ENCODE measurements at regions not wholly inside any gene's neighbourhood (a gene's known extent, or its start where the extent isn't known, plus 50 kb on each side); places are given as distances from the start of the nearest gene placed in this dataset.

DNA sequence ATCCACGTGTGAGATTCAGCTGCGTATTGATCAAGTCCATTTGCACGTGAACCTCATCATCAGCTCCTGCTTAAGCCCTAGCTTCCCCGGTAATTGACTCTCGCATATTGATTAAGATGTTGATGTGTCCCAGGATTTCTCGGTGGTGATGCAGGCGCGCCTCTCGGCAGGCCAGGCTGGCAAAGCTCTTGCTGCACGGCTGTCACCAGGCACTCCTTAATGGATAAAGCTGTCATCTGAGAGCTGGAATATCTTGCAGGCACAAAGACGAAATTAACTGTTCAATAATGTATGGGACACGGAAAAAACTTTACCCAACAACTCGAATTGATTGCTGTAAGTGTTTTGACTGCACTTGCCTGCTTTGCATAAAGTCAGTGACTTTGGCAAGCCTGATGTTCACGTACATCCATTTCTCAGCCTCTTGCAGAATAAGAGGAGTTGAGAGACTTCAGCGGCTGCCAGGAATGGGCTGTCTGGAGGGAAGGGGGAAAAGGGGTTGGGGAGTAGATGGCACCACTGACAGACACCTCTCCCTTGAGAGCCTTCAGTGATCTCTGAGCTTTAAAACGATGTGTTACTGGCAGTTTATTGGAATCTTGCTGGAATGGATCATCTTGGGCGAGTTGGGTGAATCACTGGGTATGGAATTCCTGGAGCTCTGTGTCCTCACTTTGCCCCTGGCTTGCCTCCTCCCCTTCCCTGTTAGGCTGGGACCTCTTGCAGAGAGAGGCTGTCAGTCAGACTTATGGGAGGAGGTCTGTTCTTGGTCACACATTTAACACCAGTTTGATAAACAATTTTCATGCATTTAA, 650.3 kb downstream of the CCDC171 start:
- H3K27ac ChIP-seq (ENCODE audit: low read depth in 2 of 2, low read length in 1 of 2), result no peak overlapping the region
- WGBS, 2 donors, result 78 to 79% methylated on average over 17 of the region's 17 CpGs
- H3K9me3 ChIP-seq (ENCODE audit: control insufficient read depth in 2 of 2, insufficient read depth in 1 of 2, low read depth in 1 of 2, low read length in 1 of 2), result no peaks in the 10 kb centered on the region
- H3K4me1 ChIP-seq (ENCODE audit: control insufficient read depth in 2 of 2, insufficient read depth in 2 of 2, low read length in 1 of 2), result no peaks in the 10 kb centered on the region
- no peaks in the 10 kb centered on the region for H3K27me3 ChIP-seq (ENCODE audit: control insufficient read depth in 1 of 2, insufficient read depth in 2 of 2, low read length in 2 of 2)
- H3K4me3 ChIP-seq (ENCODE audit: low read depth in 1 of 2, low read length in 2 of 2), result no peak overlapping the region
- no peaks in the 10 kb centered on the region for H3K36me3 ChIP-seq (ENCODE audit: control insufficient read depth in 2 of 2, insufficient read depth in 2 of 2, low read length in 1 of 2)

DNA sequence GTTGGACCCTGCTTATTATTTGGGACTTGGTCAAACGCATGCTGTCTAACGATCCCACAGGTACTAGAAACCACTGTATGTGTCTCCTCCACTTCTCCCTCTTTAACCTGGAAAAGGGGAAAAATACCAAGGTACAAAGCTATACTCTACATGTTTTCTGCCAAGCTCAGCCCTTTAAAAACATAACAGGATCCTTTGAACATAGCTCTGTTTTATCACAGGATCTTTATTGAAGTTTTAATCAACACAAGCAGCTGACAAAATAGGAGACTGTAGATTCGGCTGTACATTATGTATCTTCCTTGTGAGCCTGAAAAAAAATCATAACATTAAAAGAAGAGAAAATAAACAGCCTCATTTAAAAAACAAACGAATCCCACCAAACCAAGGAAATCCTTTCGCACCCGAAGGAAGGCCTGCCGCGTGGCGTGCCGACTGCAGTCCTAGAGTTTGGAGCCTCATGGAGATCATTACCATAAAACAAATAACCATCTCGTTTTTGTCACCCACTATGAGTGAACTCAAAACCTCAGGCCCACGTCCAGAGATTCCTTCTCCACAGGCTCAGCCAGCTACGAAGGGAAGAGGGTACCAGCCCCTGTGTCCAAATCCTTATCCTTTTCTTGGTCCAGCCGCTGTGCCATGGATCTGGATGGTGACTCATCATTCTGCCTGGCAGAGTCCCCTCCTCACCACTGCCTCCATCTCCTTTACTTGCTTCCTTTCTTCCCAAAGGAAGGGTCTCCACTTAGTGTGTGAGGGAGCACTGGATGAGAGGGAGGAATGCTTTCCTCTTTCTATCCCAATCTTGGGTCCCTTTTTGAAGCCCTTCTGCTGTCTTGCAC, 651.1 kb downstream of the CCDC171 start:
- no peaks in the 10 kb centered on the region for H3K9me3 ChIP-seq (ENCODE audit: control insufficient read depth in 2 of 2, insufficient read depth in 1 of 2, low read depth in 1 of 2, low read length in 1 of 2)
- no peaks in the 10 kb centered on the region for H3K27me3 ChIP-seq (ENCODE audit: control insufficient read depth in 1 of 2, insufficient read depth in 2 of 2, low read length in 2 of 2)
- H3K36me3 ChIP-seq (ENCODE audit: control insufficient read depth in 2 of 2, insufficient read depth in 2 of 2, low read length in 1 of 2), result no peaks in the 10 kb centered on the region
- H3K4me3 ChIP-seq (ENCODE audit: low read depth in 1 of 2, low read length in 2 of 2), result no peak overlapping the region
- WGBS, 2 donors, result 86 to 88% methylated on average over 14 of the region's 14 CpGs
- no peaks in the 10 kb centered on the region for H3K4me1 ChIP-seq (ENCODE audit: control insufficient read depth in 2 of 2, insufficient read depth in 2 of 2, low read length in 1 of 2)
- no peak overlapping the region for H3K27ac ChIP-seq (ENCODE audit: low read depth in 2 of 2, low read length in 1 of 2)

GRCh38 chr9:16205455-16205854, 652.6 kb downstream of the CCDC171 start:
- Histone ChIP-seq H3K4me1 (ENCODE audit: control insufficient read depth in 2 of 2, insufficient read depth in 2 of 2, low read length in 1 of 2) (no peaks in the 10 kb centered on the region), H3K36me3 (ENCODE audit: control insufficient read depth in 2 of 2, insufficient read depth in 2 of 2, low read length in 1 of 2) (no peaks in the 10 kb centered on the region), H3K4me3 (ENCODE audit: low read depth in 1 of 2, low read length in 2 of 2) (no peak overlapping the region), H3K27ac (ENCODE audit: low read depth in 2 of 2, low read length in 1 of 2) (no peak overlapping the region), H3K9me3 (ENCODE audit: control insufficient read depth in 2 of 2, insufficient read depth in 1 of 2, low read depth in 1 of 2, low read length in 1 of 2) (no peaks in the 10 kb centered on the region), H3K27me3 (ENCODE audit: control insufficient read depth in 1 of 2, insufficient read depth in 2 of 2, low read length in 2 of 2) (no peaks in the 10 kb centered on the region)
- 78 to 83% methylated on average over 2 of the region's 2 CpGs for WGBS, 2 donors

GRCh38 chr9:16206518-16206917, 653.7 kb downstream of the CCDC171 start:
- Histone ChIP-seq H3K4me3 (ENCODE audit: low read depth in 1 of 2, low read length in 2 of 2) (no peak overlapping the region), H3K36me3 (ENCODE audit: control insufficient read depth in 2 of 2, insufficient read depth in 2 of 2, low read length in 1 of 2) (no peaks in the 10 kb centered on the region), H3K27ac (ENCODE audit: low read depth in 2 of 2, low read length in 1 of 2) (no peak overlapping the region), H3K9me3 (ENCODE audit: control insufficient read depth in 2 of 2, insufficient read depth in 1 of 2, low read depth in 1 of 2, low read length in 1 of 2) (no peaks in the 10 kb centered on the region), H3K4me1 (ENCODE audit: control insufficient read depth in 2 of 2, insufficient read depth in 2 of 2, low read length in 1 of 2) (no peaks in the 10 kb centered on the region), H3K27me3 (ENCODE audit: control insufficient read depth in 1 of 2, insufficient read depth in 2 of 2, low read length in 2 of 2) (no peaks in the 10 kb centered on the region)
- WGBS, 2 donors, result 89 to 91% methylated on average over 3 of the region's 3 CpGs

GRCh38 chr9:16207161-16207560, 654.3 kb downstream of the CCDC171 start:
- H3K4me1 ChIP-seq (ENCODE audit: control insufficient read depth in 2 of 2, insufficient read depth in 2 of 2, low read length in 1 of 2), result no peaks in the 10 kb centered on the region
- no peaks in the 10 kb centered on the region for H3K9me3 ChIP-seq (ENCODE audit: control insufficient read depth in 2 of 2, insufficient read depth in 1 of 2, low read depth in 1 of 2, low read length in 1 of 2)
- 29 to 39% methylated on average over 9 of the region's 9 CpGs for WGBS, 2 donors
- no peaks in the 10 kb centered on the region for H3K27me3 ChIP-seq (ENCODE audit: control insufficient read depth in 1 of 2, insufficient read depth in 2 of 2, low read length in 2 of 2)
- no peak overlapping the region for H3K27ac ChIP-seq (ENCODE audit: low read depth in 2 of 2, low read length in 1 of 2)
- H3K36me3 ChIP-seq (ENCODE audit: control insufficient read depth in 2 of 2, insufficient read depth in 2 of 2, low read length in 1 of 2), result no peaks in the 10 kb centered on the region
- H3K4me3 ChIP-seq (ENCODE audit: low read depth in 1 of 2, low read length in 2 of 2), result no peak overlapping the region

- WGBS, 2 donors, result 76 to 90% methylated on average over 1 of the region's 1 CpG
- Histone ChIP-seq H3K36me3 (ENCODE audit: control insufficient read depth in 2 of 2, insufficient read depth in 2 of 2, low read length in 1 of 2) (no peaks in the 10 kb centered on the region), H3K27me3 (ENCODE audit: control insufficient read depth in 1 of 2, insufficient read depth in 2 of 2, low read length in 2 of 2) (no peaks in the 10 kb centered on the region), H3K4me3 (ENCODE audit: low read depth in 1 of 2, low read length in 2 of 2) (no peak overlapping the region), H3K9me3 (ENCODE audit: control insufficient read depth in 2 of 2, insufficient read depth in 1 of 2, low read depth in 1 of 2, low read length in 1 of 2) (no peaks in the 10 kb centered on the region), H3K4me1 (ENCODE audit: control insufficient read depth in 2 of 2, insufficient read depth in 2 of 2, low read length in 1 of 2) (no peaks in the 10 kb centered on the region), H3K27ac (ENCODE audit: low read depth in 2 of 2, low read length in 1 of 2) (no peak overlapping the region)
These were observed 657.6 kb downstream of the CCDC171 start for GRCh38 chr9:16210440-16210839.

DNA sequence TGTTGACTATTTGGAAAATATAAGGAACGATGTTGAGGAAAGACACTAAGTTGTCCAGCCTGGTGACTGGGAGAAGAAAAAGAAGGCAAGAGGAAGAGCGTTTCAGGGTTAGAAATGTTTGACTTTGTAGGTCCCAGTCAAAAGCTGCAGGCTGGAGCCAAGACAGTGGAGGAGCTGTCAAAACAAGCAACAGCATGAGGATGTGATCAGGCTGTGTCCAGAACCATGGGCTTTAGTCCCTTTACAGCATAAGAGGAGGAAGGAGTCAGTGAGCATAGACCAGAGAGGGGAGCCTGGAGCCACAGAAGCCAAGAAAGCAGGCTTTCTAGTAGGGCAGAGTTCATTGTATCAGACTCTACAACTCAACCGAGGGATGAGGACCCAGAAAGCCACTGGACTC, 658.5 kb downstream of the BNC2 start:
- WGBS, 2 donors, result 76 to 79% methylated on average over 3 of the region's 3 CpGs
- H3K4me1 ChIP-seq (ENCODE audit: control insufficient read depth in 2 of 2, insufficient read depth in 2 of 2, low read length in 1 of 2), result no peaks in the 10 kb centered on the region
- no peaks in the 10 kb centered on the region for H3K9me3 ChIP-seq (ENCODE audit: control insufficient read depth in 2 of 2, insufficient read depth in 1 of 2, low read depth in 1 of 2, low read length in 1 of 2)
- no peaks in the 10 kb centered on the region for H3K36me3 ChIP-seq (ENCODE audit: control insufficient read depth in 2 of 2, insufficient read depth in 2 of 2, low read length in 1 of 2)
- H3K27ac ChIP-seq (ENCODE audit: low read depth in 2 of 2, low read length in 1 of 2), result no peak overlapping the region
- no peak overlapping the region for H3K4me3 ChIP-seq (ENCODE audit: low read depth in 1 of 2, low read length in 2 of 2)
- H3K27me3 ChIP-seq (ENCODE audit: control insufficient read depth in 1 of 2, insufficient read depth in 2 of 2, low read length in 2 of 2), result no peaks in the 10 kb centered on the region

DNA sequence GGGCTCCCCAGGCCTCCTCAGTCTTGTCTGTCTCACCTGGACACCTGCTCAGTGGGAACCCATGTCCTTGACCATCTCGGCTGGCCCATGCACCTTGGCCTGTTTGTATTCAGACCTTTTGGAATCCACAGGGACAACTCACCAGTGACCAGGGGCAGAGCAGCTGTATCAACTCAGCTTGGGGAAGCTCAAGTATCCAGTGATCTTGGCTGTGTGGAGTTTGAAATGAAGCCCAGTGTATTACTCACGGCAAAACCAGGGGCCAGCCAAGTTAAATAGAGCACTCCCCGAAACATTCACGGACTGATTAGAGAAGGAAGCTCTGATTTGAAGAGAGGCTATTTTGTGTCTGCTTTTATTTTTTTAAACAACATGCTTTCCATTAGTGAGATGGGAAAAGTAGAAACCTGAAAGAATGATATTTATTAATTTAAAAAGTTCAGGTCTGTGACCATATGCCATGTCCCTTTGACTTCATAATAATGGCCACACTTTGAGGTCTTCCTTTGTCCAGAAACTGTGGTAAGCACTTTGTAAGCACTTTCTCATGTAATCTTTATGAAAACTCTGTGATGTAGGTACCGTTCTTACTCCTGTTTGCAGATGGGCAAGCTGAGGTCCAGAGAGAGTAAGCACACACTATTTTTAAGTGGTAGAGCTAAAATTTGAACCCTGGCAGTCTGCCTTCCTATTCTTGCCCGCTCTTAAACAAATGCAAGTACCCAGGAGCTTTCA, 656.5 kb downstream of the BNC2 start:
- no peaks in the 10 kb centered on the region for H3K27me3 ChIP-seq (ENCODE audit: control insufficient read depth in 1 of 2, insufficient read depth in 2 of 2, low read length in 2 of 2)
- no peaks in the 10 kb centered on the region for H3K36me3 ChIP-seq (ENCODE audit: control insufficient read depth in 2 of 2, insufficient read depth in 2 of 2, low read length in 1 of 2)
- no peaks in the 10 kb centered on the region for H3K4me1 ChIP-seq (ENCODE audit: control insufficient read depth in 2 of 2, insufficient read depth in 2 of 2, low read length in 1 of 2)
- H3K27ac ChIP-seq (ENCODE audit: low read depth in 2 of 2, low read length in 1 of 2), result no peak overlapping the region
- H3K4me3 ChIP-seq (ENCODE audit: low read depth in 1 of 2, low read length in 2 of 2), result no peak overlapping the region
- WGBS, 2 donors, result 40 to 41% methylated on average over 6 of the region's 6 CpGs
- H3K9me3 ChIP-seq (ENCODE audit: control insufficient read depth in 2 of 2, insufficient read depth in 1 of 2, low read depth in 1 of 2, low read length in 1 of 2), result no peaks in the 10 kb centered on the region

GRCh38 chr9:16214677-16215352, 655.7 kb downstream of the BNC2 start:
- H3K36me3 ChIP-seq (ENCODE audit: control insufficient read depth in 2 of 2, insufficient read depth in 2 of 2, low read length in 1 of 2), result no peaks in the 10 kb centered on the region
- no peaks in the 10 kb centered on the region for H3K27me3 ChIP-seq (ENCODE audit: control insufficient read depth in 1 of 2, insufficient read depth in 2 of 2, low read length in 2 of 2)
- no peak overlapping the region for H3K4me3 ChIP-seq (ENCODE audit: low read depth in 1 of 2, low read length in 2 of 2)
- WGBS, 2 donors, result 63 to 64% methylated on average over 16 of the region's 16 CpGs
- no peaks in the 10 kb centered on the region for H3K9me3 ChIP-seq (ENCODE audit: control insufficient read depth in 2 of 2, insufficient read depth in 1 of 2, low read depth in 1 of 2, low read length in 1 of 2)
- H3K4me1 ChIP-seq (ENCODE audit: control insufficient read depth in 2 of 2, insufficient read depth in 2 of 2, low read length in 1 of 2), result no peaks in the 10 kb centered on the region
- H3K27ac ChIP-seq (ENCODE audit: low read depth in 2 of 2, low read length in 1 of 2), result no peak overlapping the region
